HG02763 (cell line): ENCODE measurements at regions not wholly inside any gene's neighbourhood (a gene's known extent, or its start where the extent isn't known, plus 50 kb on each side); places are given as distances from the start of the nearest gene placed in this dataset.

Source experiments
- ATAC-seq: cut with Tn5 transposase; IDR thresholded peaks from one replicate; pipeline ENCODE4 v1.9.1; 2021; ENCODE audit warnings: mild to moderate bottlenecking, moderate library complexity; ENCODE audit not compliant: unreplicated experiment

GRCh38 chr2:122451040-122451439 is 695.6 kb downstream of the TSN start:
- no peak for ATAC-seq

GRCh38 chr2:122451697-122452096 is 696.2 kb downstream of the TSN start:
- no peak for ATAC-seq

- no peak for ATAC-seq
Observed at GRCh38 chr2:122469147-122469546, 713.7 kb downstream of the TSN start.

GRCh38 chr2:122471753-122472152 is 716.3 kb downstream of the TSN start:
- no peak for ATAC-seq

- ATAC-seq: no peak
Observed at GRCh38 chr2:122478117-122478516, 722.7 kb downstream of the TSN start.

GRCh38 chr2:122478771-122479170 is 723.3 kb downstream of the TSN start:
- no peak for ATAC-seq

GRCh38 chr2:122480501-122481243 is 725.2 kb downstream of the TSN start:
- no peak for ATAC-seq

GRCh38 chr2:122481244-122481622 is 725.8 kb downstream of the TSN start:
- ATAC-seq: no peak

GRCh38 chr2:122481717-122482116 is 726.3 kb downstream of the TSN start:
- peak; percentile 58 for ATAC-seq

- no peak for ATAC-seq
Observed at GRCh38 chr2:122486086-122486485, 730.6 kb downstream of the TSN start.

GRCh38 chr2:122486705-122487415 is 731.4 kb downstream of the TSN start:
- no peak for ATAC-seq

GRCh38 chr2:122491011-122491410 is 735.6 kb downstream of the TSN start:
- ATAC-seq: no peak

GRCh38 chr2:122500316-122501105 is 745.1 kb downstream of the TSN start:
- no peak for ATAC-seq

GRCh38 chr2:122506620-122507019 is 751.2 kb downstream of the TSN start:
- no peak for ATAC-seq

- ATAC-seq: no peak
Observed at GRCh38 chr2:122507261-122507660, 751.8 kb downstream of the TSN start.

GRCh38 chr2:122512091-122512490 is 756.6 kb downstream of the TSN start:
- no peak for ATAC-seq

- no peak for ATAC-seq
Observed at GRCh38 chr2:122514451-122514996, 759.1 kb downstream of the TSN start.

- no peak for ATAC-seq
Observed at GRCh38 chr2:122515731-122516290, 760.4 kb downstream of the TSN start.

- no peak for ATAC-seq
Observed at GRCh38 chr2:122516775-122517174, 761.3 kb downstream of the TSN start.

GRCh38 chr2:122519366-122519765 is 763.9 kb downstream of the TSN start:
- no peak for ATAC-seq
